Neutrophil (primary cell): ENCODE measurements at regions not wholly inside any gene's neighbourhood (a gene's known extent, or its start where the extent isn't known, plus 50 kb on each side); places are given as distances from the start of the nearest gene placed in this dataset.

ENCODE experiments used
- H3K27ac ChIP-seq: fragments of 200-600 bp; sonication (generic); 2 replicates; pipeline ENCODE4 v1.5.1; 2016; ENCODE audit warnings: mild to moderate bottlenecking, moderate library complexity
- H3K27me3 ChIP-seq: fragments of 200-600 bp; sonication (generic); 2 replicates; pipeline ENCODE4 v1.6.0; 2016; ENCODE audit warnings: mild to moderate bottlenecking
- H3K36me3 ChIP-seq: fragments of 200-600 bp; sonication (generic); 2 replicates; pipeline ENCODE4 v1.5.1; 2017
- H3K4me1 ChIP-seq, 2 experiments: fragments of 200-600 bp in 1 of 2; sonication (generic) in 1 of 2; 1 replicate in 1 of 2; 2 replicates in 1 of 2; pipeline versions ENCODE4 v1.5.1 to v1.6.1; 2013 to 2016; ENCODE audit warnings: low read depth in 1 of 2, low read length in 1 of 2, mild to moderate bottlenecking in 1 of 2, moderate library complexity in 1 of 2; ENCODE audit not compliant: control insufficient read depth in 1 of 2, insufficient read depth in 1 of 2
- H3K4me3 ChIP-seq, 2 experiments: fragments of 200-600 bp in 1 of 2; sonication (generic) in 1 of 2; 1 replicate in 1 of 2; 2 replicates in 1 of 2; pipeline ENCODE4 v1.5.1; 2013 to 2016; ENCODE audit warnings: low read depth in 1 of 2, low read length in 1 of 2, mild to moderate bottlenecking in 1 of 2, moderate library complexity in 1 of 2
- H3K9me3 ChIP-seq: fragments of 200-600 bp; sonication (generic); 2 replicates; pipeline ENCODE4 v1.5.1; 2016
- TF ChIP-seq, protein P1 (sequence below): fragments of 200-600 bp; sonication (generic); IDR thresholded peaks from 2 replicates; pipeline ENCODE4 v1.5.1; 2016; ENCODE audit warnings: antibody characterized with exemption

DNA sequence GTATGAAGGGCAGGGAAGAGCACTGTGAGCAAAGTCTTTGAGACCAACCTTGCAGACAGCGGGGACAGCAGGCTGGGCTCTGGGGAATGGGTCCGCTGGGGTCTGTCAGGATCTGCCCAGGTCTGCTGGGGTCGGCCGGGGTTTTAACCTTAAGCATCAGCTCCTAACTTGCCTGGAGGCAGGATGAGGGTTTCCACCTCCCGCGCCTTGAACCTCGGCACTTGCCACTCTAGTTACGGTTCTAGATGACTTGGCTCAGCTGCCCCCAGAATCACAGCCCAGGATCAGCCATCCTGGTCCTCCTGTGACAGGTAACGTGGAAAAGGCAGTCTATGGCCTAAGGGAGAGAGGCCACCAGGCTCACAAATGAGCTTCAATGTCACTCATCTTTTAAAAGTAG is 50.4 kb upstream of the CACUL1 start:
- Histone ChIP-seq H3K27ac (no peak overlapping the region), H3K4me3 (no peak overlapping the region), H3K4me1 (no peaks in the 10 kb centered on the region), H3K27me3 (peaks cover 7% of the 10 kb centered on the region), H3K36me3 (no peaks in the 10 kb centered on the region), H3K9me3 (no peaks in the 10 kb centered on the region)
- TF ChIP-seq, protein P1, sequence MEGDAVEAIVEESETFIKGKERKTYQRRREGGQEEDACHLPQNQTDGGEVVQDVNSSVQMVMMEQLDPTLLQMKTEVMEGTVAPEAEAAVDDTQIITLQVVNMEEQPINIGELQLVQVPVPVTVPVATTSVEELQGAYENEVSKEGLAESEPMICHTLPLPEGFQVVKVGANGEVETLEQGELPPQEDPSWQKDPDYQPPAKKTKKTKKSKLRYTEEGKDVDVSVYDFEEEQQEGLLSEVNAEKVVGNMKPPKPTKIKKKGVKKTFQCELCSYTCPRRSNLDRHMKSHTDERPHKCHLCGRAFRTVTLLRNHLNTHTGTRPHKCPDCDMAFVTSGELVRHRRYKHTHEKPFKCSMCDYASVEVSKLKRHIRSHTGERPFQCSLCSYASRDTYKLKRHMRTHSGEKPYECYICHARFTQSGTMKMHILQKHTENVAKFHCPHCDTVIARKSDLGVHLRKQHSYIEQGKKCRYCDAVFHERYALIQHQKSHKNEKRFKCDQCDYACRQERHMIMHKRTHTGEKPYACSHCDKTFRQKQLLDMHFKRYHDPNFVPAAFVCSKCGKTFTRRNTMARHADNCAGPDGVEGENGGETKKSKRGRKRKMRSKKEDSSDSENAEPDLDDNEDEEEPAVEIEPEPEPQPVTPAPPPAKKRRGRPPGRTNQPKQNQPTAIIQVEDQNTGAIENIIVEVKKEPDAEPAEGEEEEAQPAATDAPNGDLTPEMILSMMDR: no peak

DNA sequence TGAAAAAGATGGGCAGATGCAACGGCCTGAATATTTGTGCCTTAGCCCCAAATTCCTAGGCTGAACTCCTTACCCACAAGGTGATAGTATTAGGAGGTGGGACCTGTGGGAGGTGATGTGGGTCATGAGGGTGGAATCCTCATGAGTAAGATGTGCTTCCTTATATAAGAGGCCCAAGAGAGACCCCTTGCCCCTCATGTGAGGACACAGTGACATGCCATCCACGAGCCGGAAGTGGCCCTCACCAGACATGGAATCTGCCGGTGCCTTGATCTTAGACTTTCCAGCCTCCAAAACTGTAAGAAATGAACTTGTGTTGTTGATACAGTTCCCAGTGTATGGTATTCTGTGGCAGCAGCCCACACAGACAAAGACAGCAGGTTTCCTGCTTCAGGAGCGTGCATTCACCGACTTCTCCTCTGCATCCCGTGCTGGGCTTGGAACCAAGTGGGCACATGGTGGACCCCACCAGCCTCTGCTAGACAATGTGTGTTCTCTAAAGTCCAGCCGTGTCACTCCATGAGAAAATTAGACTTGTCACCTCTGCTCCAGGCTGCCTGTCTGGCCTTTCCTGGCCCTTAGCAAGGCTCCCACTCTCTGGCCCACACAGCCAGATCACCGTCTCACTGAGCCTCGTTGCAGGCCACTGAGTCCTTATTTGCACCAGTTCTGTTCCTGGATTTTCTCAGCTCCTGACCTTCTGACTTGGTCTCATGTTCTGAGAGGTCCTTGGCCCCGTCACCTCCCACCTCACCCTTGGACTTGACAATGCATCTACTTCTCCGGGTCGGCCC is 52.9 kb upstream of the CACUL1 start:
- H3K4me3 ChIP-seq: no peak overlapping the region
- H3K27me3 ChIP-seq: no peaks in the 10 kb centered on the region
- no peaks in the 10 kb centered on the region for H3K4me1 ChIP-seq
- TF ChIP-seq, protein P1: no peak
- no peak overlapping the region for H3K27ac ChIP-seq
- no peaks in the 10 kb centered on the region for H3K36me3 ChIP-seq
- no peaks in the 10 kb centered on the region for H3K9me3 ChIP-seq

DNA sequence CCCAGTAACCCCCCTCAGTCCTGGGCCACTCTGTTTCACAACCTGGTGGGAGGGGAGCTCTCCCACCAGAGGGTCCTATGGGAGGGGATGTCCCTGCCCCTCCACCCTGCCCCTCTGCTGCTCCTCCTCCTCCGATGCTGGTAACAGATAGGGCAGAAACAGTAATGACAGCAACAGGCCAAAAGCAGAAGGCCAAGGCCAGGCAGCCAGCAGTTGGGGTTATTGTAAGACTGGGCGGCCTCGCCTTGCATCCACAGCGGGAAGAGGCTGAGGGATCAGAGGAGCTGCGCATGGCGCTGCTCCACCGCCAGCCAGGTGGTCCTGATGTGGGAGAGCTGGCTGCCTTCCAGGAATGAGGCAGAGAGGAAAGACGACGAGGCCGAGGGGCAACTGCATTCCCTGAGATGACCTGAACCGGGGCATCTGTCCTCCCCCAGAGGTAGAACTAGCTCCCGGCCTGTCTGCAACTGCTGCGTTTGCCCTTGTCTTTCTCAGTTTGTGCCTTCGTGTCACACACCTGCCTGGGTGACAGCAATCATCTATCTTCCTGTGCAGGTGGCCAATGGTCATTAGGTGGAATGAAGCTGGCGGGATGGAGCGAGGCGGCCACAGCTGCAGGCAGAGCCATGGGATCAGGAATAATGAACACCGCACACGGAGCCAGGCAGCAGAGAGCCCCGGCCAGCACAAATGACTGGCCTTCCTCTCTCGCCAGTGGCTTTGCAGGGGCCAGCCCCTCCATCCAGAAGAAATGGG is 54.0 kb upstream of the CACUL1 start:
- Histone ChIP-seq H3K27me3 (no peaks in the 10 kb centered on the region), H3K36me3 (no peaks in the 10 kb centered on the region), H3K4me1 (no peaks in the 10 kb centered on the region)

DNA sequence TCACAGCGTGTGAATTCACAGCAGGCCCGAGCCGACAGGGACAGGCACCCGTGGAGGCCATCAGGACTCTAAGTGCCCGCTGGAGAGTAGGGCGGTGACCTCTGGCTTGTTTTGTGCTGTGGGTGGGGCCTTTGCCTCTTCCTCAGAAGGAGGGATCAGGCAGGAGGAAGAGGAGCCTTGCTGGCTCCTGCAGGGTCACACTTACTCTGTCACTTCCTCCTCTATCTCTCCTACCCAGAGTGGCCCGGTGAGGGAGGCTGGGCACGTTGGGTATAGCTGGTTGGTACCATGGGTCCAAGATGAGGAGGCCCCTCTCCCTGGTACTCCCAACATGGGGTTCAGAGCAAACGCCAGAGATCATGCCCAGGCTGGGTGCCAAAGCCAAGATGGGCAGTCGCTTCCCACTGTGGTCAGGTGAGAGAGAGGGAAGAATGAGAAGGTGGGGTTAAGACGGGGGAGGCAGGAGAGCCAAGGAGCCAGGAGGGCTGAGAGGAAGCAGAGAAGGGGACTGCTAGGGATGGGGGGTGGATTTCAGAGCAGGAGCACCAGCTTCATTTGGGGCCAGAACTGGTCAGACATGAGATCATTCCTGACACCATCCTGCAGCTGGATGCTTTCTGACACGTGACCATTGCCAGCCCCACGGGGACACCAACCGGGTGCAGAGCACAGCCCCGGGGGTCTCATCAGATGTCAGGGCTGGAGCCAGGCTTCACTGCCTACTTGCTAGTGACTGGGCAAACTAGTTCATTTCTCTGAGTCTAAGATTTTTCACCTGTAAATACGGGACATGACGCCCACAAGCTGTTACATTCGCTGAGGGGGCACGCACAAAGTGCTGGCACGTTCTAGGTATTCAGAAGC is 54.8 kb upstream of the CACUL1 start:
- Histone ChIP-seq H3K9me3 (no peaks in the 10 kb centered on the region), H3K36me3 (no peaks in the 10 kb centered on the region), H3K4me1 (no peaks in the 10 kb centered on the region), H3K27me3 (no peaks in the 10 kb centered on the region), H3K4me3 (no peak overlapping the region), H3K27ac (no peak overlapping the region)
- TF ChIP-seq, protein P1: no peak

More for the DNA sequence above, 54.0 kb upstream of the CACUL1 start:
- no peak overlapping the region for H3K27ac ChIP-seq
- TF ChIP-seq, protein P1: no peak
- H3K9me3 ChIP-seq: no peaks in the 10 kb centered on the region
- no peak overlapping the region for H3K4me3 ChIP-seq

DNA sequence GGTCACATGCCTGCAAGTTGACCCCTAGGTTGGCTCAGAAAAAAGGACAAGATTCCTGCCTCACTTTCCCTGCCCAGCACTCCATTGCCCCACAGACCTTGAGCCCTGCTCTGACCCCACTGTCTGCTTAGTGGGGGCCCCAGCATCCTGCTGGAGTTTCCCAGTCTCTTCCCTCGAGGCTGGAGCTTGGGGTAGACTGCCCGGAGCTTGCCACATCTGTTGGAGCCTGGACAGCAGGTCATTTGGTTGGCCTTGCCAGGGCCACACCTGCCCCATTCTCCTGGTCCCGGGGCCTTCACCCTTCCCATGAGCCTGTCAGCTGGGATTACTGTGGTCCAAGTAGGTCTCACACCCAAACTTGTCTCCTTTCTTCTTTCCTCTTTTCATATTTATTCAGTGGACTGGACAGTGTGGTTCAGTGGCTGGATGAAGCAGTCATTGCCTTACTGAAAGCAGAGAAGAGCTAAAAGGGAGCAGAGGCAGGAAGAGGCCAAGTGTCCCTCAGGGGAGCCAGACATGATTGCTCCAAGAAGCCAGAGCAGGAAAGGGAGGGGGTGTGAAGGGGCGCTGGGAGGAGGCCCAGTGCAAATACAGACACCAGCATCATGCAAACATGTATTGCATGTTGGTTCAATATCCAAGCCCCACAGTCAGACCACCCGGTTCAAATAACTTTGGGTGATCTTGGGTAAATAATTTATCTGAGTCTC is 56.2 kb upstream of the CACUL1 start:
- no peaks in the 10 kb centered on the region for H3K36me3 ChIP-seq
- no peak overlapping the region for H3K4me3 ChIP-seq
- TF ChIP-seq, protein P1: no peak
- H3K9me3 ChIP-seq: no peaks in the 10 kb centered on the region
- H3K27ac ChIP-seq: no peak overlapping the region
- H3K27me3 ChIP-seq: no peaks in the 10 kb centered on the region
- no peaks in the 10 kb centered on the region for H3K4me1 ChIP-seq
